WTC11 (cell line): ENCODE measurements at regions not wholly inside any gene's neighbourhood (a gene's known extent, or its start where the extent isn't known, plus 50 kb on each side); places are given as distances from the start of the nearest gene placed in this dataset.

Source experiments
- ATAC-seq: fragments of 200-7000 bp; cut with Tn5 transposase; 2 replicates; pipeline ENCODE4 v1.10.0; 2021; ENCODE audit warnings: mild to moderate bottlenecking, moderate library complexity
- CTCF ChIA-PET: fragments of 300-600 bp; sonication (Branson Sonifier 250); formaldehyde crosslinking; loops from one replicate; lab custom pipeline; 2021; ENCODE audit warnings: antibody characterized with exemption; lab: Charles Lee
- POLR2A ChIA-PET: fragments of 350-600 bp; sonication (Branson Sonifier 250); formaldehyde crosslinking; loops from one replicate; lab custom pipeline; 2021; ENCODE audit warnings: antibody characterized with exemption; lab: Charles Lee
- DNase-seq: peaks from one replicate; pipeline ENCODE4 v3.0.0; 2021; ENCODE audit warnings: low spot score
- H3K27ac Mint-ChIP-seq: 2 replicates; pipeline ENCODE4 v1.8.0; 2021; ENCODE audit warnings: mixed read lengths
- H3K27me3 Mint-ChIP-seq: 2 replicates; pipeline ENCODE4 v1.8.0; 2021; ENCODE audit warnings: low read depth, mild to moderate bottlenecking, moderate library complexity, mixed read lengths
- H3K36me3 Mint-ChIP-seq: 2 replicates; pipeline ENCODE4 v1.8.0; 2021; ENCODE audit warnings: mixed read lengths
- H3K4me1 Mint-ChIP-seq: 2 replicates; pipeline ENCODE4 v1.8.0; 2022; ENCODE audit warnings: mixed read lengths
- H3K4me3 Mint-ChIP-seq: 2 replicates; pipeline ENCODE4 v1.8.0; 2021; ENCODE audit warnings: mild to moderate bottlenecking, moderate library complexity, mixed read lengths
- H3K9me3 Mint-ChIP-seq: 2 replicates; pipeline ENCODE4 v1.8.0; 2021; ENCODE audit warnings: mixed read lengths
- ATF1 ChIP-seq: sonication (generic); formaldehyde crosslinking; IDR thresholded peaks from 2 replicates; pipeline ENCODE4 v1.8.1; 2023; ENCODE audit warnings: mild to moderate bottlenecking, moderate library complexity, missing genetic modification reagents
- ETV6 ChIP-seq: sonication (generic); formaldehyde crosslinking; IDR thresholded peaks from 2 replicates; pipeline ENCODE4 v1.8.1; 2022; ENCODE audit warnings: mild to moderate bottlenecking, missing genetic modification reagents
- FOXJ3 ChIP-seq: sonication (generic); formaldehyde crosslinking; IDR thresholded peaks from 2 replicates; pipeline ENCODE4 v1.9.0; 2021; ENCODE audit warnings: missing genetic modification reagents, mild to moderate bottlenecking, borderline replicate concordance
- GTF2I ChIP-seq: fragments of 250-450 bp; sonication (Bioruptor Pico); conservative IDR thresholded peaks from 2 replicates; pipeline ENCODE4 v1.4.0; 2021; ENCODE audit warnings: mild to moderate bottlenecking
- HMGA2 ChIP-seq: fragments of 250-450 bp; sonication (Bioruptor Pico); IDR thresholded peaks from 2 replicates; pipeline ENCODE4 v1.4.0; 2021; ENCODE audit warnings: mild to moderate bottlenecking, moderate library complexity
- KAT7 ChIP-seq: sonication (generic); formaldehyde crosslinking; IDR thresholded peaks from 2 replicates; pipeline ENCODE4 v1.8.1; 2023; ENCODE audit warnings: missing genetic modification reagents, mild to moderate bottlenecking, borderline replicate concordance
- MYBL2 ChIP-seq: sonication (generic); formaldehyde crosslinking; IDR thresholded peaks from 2 replicates; pipeline ENCODE4 v1.8.1; 2023; ENCODE audit warnings: mild to moderate bottlenecking, moderate library complexity, missing genetic modification reagents
- NFATC4 ChIP-seq: fragments of 250-450 bp; sonication (Bioruptor Pico); IDR thresholded peaks from 2 replicates; pipeline ENCODE4 v1.9.0; 2021; ENCODE audit warnings: mild to moderate bottlenecking
- NR3C1 ChIP-seq: sonication (generic); formaldehyde crosslinking; conservative IDR thresholded peaks from 2 replicates; pipeline ENCODE4 v1.8.1; 2023; ENCODE audit warnings: low read depth, mild to moderate bottlenecking, missing genetic modification reagents
- OVOL2 ChIP-seq: fragments of 250-450 bp; sonication (Bioruptor Pico); IDR thresholded peaks from 2 replicates; pipeline ENCODE4 v1.9.0; 2021; ENCODE audit warnings: mild to moderate bottlenecking, borderline replicate concordance
- PREB ChIP-seq: sonication (generic); formaldehyde crosslinking; IDR thresholded peaks from 2 replicates; pipeline ENCODE4 v1.8.1; 2022; ENCODE audit warnings: mild to moderate bottlenecking, missing genetic modification reagents, moderate library complexity, borderline replicate concordance
- RELA ChIP-seq: sonication (generic); formaldehyde crosslinking; IDR thresholded peaks from 2 replicates; pipeline ENCODE4 v1.8.1; 2022; ENCODE audit warnings: missing genetic modification reagents, mild to moderate bottlenecking, borderline replicate concordance
- SMAD3 ChIP-seq: sonication (generic); formaldehyde crosslinking; IDR thresholded peaks from 2 replicates; pipeline ENCODE4 v1.8.0; 2022; ENCODE audit warnings: missing genetic modification reagents, mild to moderate bottlenecking, borderline replicate concordance
- SMAD4 ChIP-seq: sonication (generic); formaldehyde crosslinking; IDR thresholded peaks from 2 replicates; pipeline ENCODE4 v1.8.0; 2022; ENCODE audit warnings: mild to moderate bottlenecking, missing genetic modification reagents
- SOX15 ChIP-seq: fragments of 250-450 bp; sonication (Bioruptor Pico); IDR thresholded peaks from 2 replicates; pipeline ENCODE4 v1.9.0; 2021; ENCODE audit warnings: mild to moderate bottlenecking
- TCF7 ChIP-seq: sonication (generic); formaldehyde crosslinking; IDR thresholded peaks from 2 replicates; pipeline ENCODE4 v1.8.0; 2022; ENCODE audit warnings: mild to moderate bottlenecking, low read depth, missing genetic modification reagents, moderate library complexity
- ZMAT4 ChIP-seq: fragments of 250-450 bp; sonication (Bioruptor Pico); IDR thresholded peaks from 2 replicates; pipeline ENCODE4 v1.9.0; 2021; ENCODE audit warnings: mild to moderate bottlenecking
- ZNF121 ChIP-seq: sonication (generic); formaldehyde crosslinking; IDR thresholded peaks from 2 replicates; pipeline ENCODE4 v1.8.0; 2023; ENCODE audit warnings: missing genetic modification reagents
- ZNF138 ChIP-seq: sonication (generic); formaldehyde crosslinking; conservative IDR thresholded peaks from 2 replicates; pipeline ENCODE4 v1.8.1; 2022; ENCODE audit warnings: mild to moderate bottlenecking, moderate library complexity, missing genetic modification reagents
- ZNF317 ChIP-seq: sonication (generic); formaldehyde crosslinking; IDR thresholded peaks from 2 replicates; pipeline ENCODE4 v1.8.1; 2023; ENCODE audit warnings: low read depth, mild to moderate bottlenecking, moderate library complexity, missing genetic modification reagents, borderline replicate concordance
- ZNF423 ChIP-seq: fragments of 250-450 bp; sonication (Bioruptor Pico); IDR thresholded peaks from 2 replicates; pipeline ENCODE4 v2.1.2; 2022; ENCODE audit warnings: mild to moderate bottlenecking, moderate library complexity
- ZNF512 ChIP-seq: sonication (generic); formaldehyde crosslinking; IDR thresholded peaks from 2 replicates; pipeline ENCODE4 v1.8.1; 2022; ENCODE audit warnings: missing genetic modification reagents, borderline replicate concordance
- TF ChIP-seq, protein P1 (sequence below): sonication (generic); formaldehyde crosslinking; IDR thresholded peaks from 2 replicates; pipeline ENCODE4 v1.8.0; 2023; ENCODE audit warnings: missing genetic modification reagents, mild to moderate bottlenecking, borderline replicate concordance
- TF ChIP-seq, protein P2 (sequence below): sonication (generic); formaldehyde crosslinking; IDR thresholded peaks from 2 replicates; pipeline ENCODE4 v1.8.1; 2023; ENCODE audit warnings: mild to moderate bottlenecking, missing genetic modification reagents

- no peak overlapping the region for H3K4me3 Mint-ChIP-seq
Observed at GRCh38 chr11:70848243-70848750, 404.1 kb downstream of the SHANK2 start.

DNA sequence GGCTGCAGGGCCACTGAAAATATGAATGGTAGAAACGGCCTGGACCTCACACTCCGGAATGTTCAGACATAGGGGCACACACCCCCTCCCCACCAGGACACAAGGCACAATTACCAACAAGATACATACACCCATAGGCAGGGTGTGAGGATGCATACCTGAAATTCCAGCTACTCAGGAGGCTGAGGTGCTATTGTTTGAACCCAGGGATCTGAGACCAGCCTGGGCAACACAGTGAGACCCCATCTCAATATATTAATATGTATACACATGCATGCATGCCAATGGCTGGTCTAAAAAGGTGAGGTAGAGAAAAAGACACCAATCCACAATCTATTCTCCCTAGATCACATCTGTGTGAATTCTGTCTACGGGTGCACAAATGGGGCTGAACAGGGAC lies 403.3 kb downstream of the SHANK2 start:
- H3K9me3 Mint-ChIP-seq = no peaks in the 10 kb centered on the region
- H3K4me3 Mint-ChIP-seq = no peak overlapping the region
- H3K27me3 Mint-ChIP-seq = no peaks in the 10 kb centered on the region; the same call in 1 of the 2 replicates
- ATAC-seq = no peak
- H3K36me3 Mint-ChIP-seq = no peaks in the 10 kb centered on the region
- TF ChIP-seq SMAD4 (CRISPR knock-in tag) (no peak), SOX15 (no peak), ZNF317 (no peak), ZNF121 (CRISPR knock-in tag) (peak; percentile 51; the same call in 1 of the 2 replicates), HMGA2 (CRISPR knock-in tag) (no peak), FOXJ3 (CRISPR knock-in tag) (no peak), SMAD3 (CRISPR knock-in tag) (no peak)
- TF ChIP-seq, protein P1, sequence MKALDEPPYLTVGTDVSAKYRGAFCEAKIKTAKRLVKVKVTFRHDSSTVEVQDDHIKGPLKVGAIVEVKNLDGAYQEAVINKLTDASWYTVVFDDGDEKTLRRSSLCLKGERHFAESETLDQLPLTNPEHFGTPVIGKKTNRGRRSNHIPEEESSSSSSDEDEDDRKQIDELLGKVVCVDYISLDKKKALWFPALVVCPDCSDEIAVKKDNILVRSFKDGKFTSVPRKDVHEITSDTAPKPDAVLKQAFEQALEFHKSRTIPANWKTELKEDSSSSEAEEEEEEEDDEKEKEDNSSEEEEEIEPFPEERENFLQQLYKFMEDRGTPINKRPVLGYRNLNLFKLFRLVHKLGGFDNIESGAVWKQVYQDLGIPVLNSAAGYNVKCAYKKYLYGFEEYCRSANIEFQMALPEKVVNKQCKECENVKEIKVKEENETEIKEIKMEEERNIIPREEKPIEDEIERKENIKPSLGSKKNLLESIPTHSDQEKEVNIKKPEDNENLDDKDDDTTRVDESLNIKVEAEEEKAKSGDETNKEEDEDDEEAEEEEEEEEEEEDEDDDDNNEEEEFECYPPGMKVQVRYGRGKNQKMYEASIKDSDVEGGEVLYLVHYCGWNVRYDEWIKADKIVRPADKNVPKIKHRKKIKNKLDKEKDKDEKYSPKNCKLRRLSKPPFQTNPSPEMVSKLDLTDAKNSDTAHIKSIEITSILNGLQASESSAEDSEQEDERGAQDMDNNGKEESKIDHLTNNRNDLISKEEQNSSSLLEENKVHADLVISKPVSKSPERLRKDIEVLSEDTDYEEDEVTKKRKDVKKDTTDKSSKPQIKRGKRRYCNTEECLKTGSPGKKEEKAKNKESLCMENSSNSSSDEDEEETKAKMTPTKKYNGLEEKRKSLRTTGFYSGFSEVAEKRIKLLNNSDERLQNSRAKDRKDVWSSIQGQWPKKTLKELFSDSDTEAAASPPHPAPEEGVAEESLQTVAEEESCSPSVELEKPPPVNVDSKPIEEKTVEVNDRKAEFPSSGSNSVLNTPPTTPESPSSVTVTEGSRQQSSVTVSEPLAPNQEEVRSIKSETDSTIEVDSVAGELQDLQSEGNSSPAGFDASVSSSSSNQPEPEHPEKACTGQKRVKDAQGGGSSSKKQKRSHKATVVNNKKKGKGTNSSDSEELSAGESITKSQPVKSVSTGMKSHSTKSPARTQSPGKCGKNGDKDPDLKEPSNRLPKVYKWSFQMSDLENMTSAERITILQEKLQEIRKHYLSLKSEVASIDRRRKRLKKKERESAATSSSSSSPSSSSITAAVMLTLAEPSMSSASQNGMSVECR (CRISPR knock-in tag) = no peak
- no peak overlapping the region for H3K27ac Mint-ChIP-seq
- peaks cover 4% of the 10 kb centered on the region for H3K4me1 Mint-ChIP-seq
- ChIA-PET CTCF (no interaction called here), POLR2A (no interaction called here)
- DNase-seq = no peak

More at GRCh38 chr11:70848243-70848750, 404.1 kb downstream of the SHANK2 start:
- Mint-ChIP-seq H3K4me1 (peaks cover 4% of the 10 kb centered on the region), H3K36me3 (no peaks in the 10 kb centered on the region), H3K27ac (no peak overlapping the region), H3K9me3 (no peaks in the 10 kb centered on the region), H3K27me3 (no peaks in the 10 kb centered on the region; the same call in 1 of the 2 replicates)
- DNase-seq (no peak), ATAC-seq (no peak)
- ChIA-PET POLR2A (no interaction called here), CTCF (no interaction called here)
- no peak for TF ChIP-seq ZNF512 (CRISPR knock-in tag)
- no peak for TF ChIP-seq KAT7
- no peak for TF ChIP-seq TCF7 (CRISPR knock-in tag)
- no peak for TF ChIP-seq GTF2I (CRISPR knock-in tag)
- no peak for TF ChIP-seq ZMAT4

- DNase-seq (no peak), ATAC-seq (no peak)
- Mint-ChIP-seq H3K4me3 (no peak overlapping the region), H3K27ac (no peak overlapping the region), H3K9me3 (no peaks in the 10 kb centered on the region), H3K4me1 (peaks cover 3% of the 10 kb centered on the region; the same call in 1 of the 2 replicates), H3K36me3 (no peaks in the 10 kb centered on the region), H3K27me3 (no peaks in the 10 kb centered on the region; the same call in 1 of the 2 replicates)
- POLR2A ChIA-PET = no interaction called here
- CTCF ChIA-PET = interaction anchor here (1.2 kb wide), 1 partner anchor 36 kb away, joined by 3 read pairs; no protein-coding TSS in a partner anchor
- TF ChIP-seq ETV6 (CRISPR knock-in tag) (no peak), OVOL2 (CRISPR knock-in tag) (no peak), NR3C1 (no peak), ZNF423 (no peak), GTF2I (CRISPR knock-in tag) (no peak), ATF1 (CRISPR knock-in tag) (no peak), MYBL2 (no peak), NFATC4 (no peak), RELA (CRISPR knock-in tag) (no peak), ZNF138 (CRISPR knock-in tag) (no peak), PREB (CRISPR knock-in tag) (no peak)
- TF ChIP-seq, protein P2, sequence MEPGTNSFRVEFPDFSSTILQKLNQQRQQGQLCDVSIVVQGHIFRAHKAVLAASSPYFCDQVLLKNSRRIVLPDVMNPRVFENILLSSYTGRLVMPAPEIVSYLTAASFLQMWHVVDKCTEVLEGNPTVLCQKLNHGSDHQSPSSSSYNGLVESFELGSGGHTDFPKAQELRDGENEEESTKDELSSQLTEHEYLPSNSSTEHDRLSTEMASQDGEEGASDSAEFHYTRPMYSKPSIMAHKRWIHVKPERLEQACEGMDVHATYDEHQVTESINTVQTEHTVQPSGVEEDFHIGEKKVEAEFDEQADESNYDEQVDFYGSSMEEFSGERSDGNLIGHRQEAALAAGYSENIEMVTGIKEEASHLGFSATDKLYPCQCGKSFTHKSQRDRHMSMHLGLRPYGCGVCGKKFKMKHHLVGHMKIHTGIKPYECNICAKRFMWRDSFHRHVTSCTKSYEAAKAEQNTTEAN (CRISPR knock-in tag) = no peak
Observed at GRCh38 chr11:70851308-70851707, 401.1 kb downstream of the SHANK2 start.
